AG08396 (cell line): ENCODE measurements at regions not wholly inside any gene's neighbourhood (a gene's known extent, or its start where the extent isn't known, plus 50 kb on each side); places are given as distances from the start of the nearest gene placed in this dataset.

Experiments used
- DNase-seq: peaks from one replicate; pipeline ENCODE4 v3.0.0; 2012; ENCODE audit warnings: low spot score, mixed read lengths

- DNase-seq = no peak
These were observed 60.3 kb upstream of the CCDC190 start for GRCh38 chr1:162921311-162921710.

- no peak for DNase-seq
These were observed 58.1 kb upstream of the CCDC190 start for GRCh38 chr1:162919034-162919433.

GRCh38 chr1:162918151-162918754 lies 57.3 kb upstream of the CCDC190 start:
- DNase-seq = no peak

- no peak for DNase-seq
These were observed 56.0 kb upstream of the CCDC190 start for GRCh38 chr1:162916821-162917613.

- DNase-seq = no peak
These were observed 55.4 kb upstream of the CCDC190 start for GRCh38 chr1:162916407-162916806.

GRCh38 chr1:162914601-162915000 lies 53.6 kb upstream of the CCDC190 start:
- DNase-seq = no peak

- no peak for DNase-seq
These were observed 52.4 kb upstream of the CCDC190 start for GRCh38 chr1:162913345-162913744.

GRCh38 chr1:162912061-162912667 lies 51.2 kb upstream of the CCDC190 start:
- no peak for DNase-seq
